Heart left ventricle (tissue), 16 donors: ENCODE measurements at regions not wholly inside any gene's neighbourhood (a gene's known extent, or its start where the extent isn't known, plus 50 kb on each side); places are given as distances from the start of the nearest gene placed in this dataset.

ENCODE experiments used
- ATAC-seq, 4 donors: fragments of 200-7000 bp; cut with Tn5 transposase; one replicate each; pipeline ENCODE4 v1.9.1; 2020 to 2022; ENCODE audit warnings: moderate library complexity in 4 of 4, mild to moderate bottlenecking in 3 of 4, moderate number of reproducible peaks in 1 of 4
- DNase-seq, 5 donors: peaks; one replicate each; pipeline ENCODE4 v3.0.0-alpha.2; 2020
- H3K27ac ChIP-seq, 12 donors: fragments of 200-600 bp; sonication (generic) in 4 of 12; one replicate each; pipeline versions ENCODE4 v1.5.0 to v1.8.0; 2016 to 2022; ENCODE audit warnings: mild to moderate bottlenecking in 2 of 12
- H3K27me3 ChIP-seq, 9 donors: fragments of 200-600 bp; sonication (generic) in 2 of 9; one replicate each; pipeline versions ENCODE4 v1.5.1 to v1.8.0; 2016 to 2022; ENCODE audit warnings: mild to moderate bottlenecking in 3 of 9
- H3K36me3 ChIP-seq, 9 donors: fragments of 200-600 bp; sonication (generic) in 2 of 9; one replicate each; pipeline versions ENCODE4 v1.5.0 to v1.8.0; 2018 to 2022; ENCODE audit warnings: mild to moderate bottlenecking in 2 of 9
- H3K4me1 ChIP-seq, 12 donors: fragments of 200-600 bp; sonication (generic) in 4 of 12; one replicate each; pipeline versions ENCODE4 v1.5.0 to v1.8.0; 2016 to 2022; ENCODE audit warnings: mild to moderate bottlenecking in 3 of 12
- H3K4me3 ChIP-seq, 12 donors: fragments of 200-600 bp; sonication (generic) in 4 of 12; one replicate each; pipeline versions ENCODE4 v1.5.0 to v1.8.0; 2017 to 2022; ENCODE audit warnings: mild to moderate bottlenecking in 9 of 12, moderate library complexity in 4 of 12
- H3K9me3 ChIP-seq, 12 donors: fragments of 200-600 bp; sonication (generic) in 4 of 12; one replicate each; pipeline versions ENCODE4 v1.5.0 to v1.8.0; 2016 to 2022; ENCODE audit warnings: mild to moderate bottlenecking in 1 of 12
- CTCF ChIP-seq, 12 donors: fragments of 200-600 bp; sonication (generic) in 4 of 12; IDR thresholded peaks; one replicate each; pipeline versions ENCODE4 v1.5.0 to v1.8.0; 2018 to 2022; ENCODE audit warnings: antibody characterized with exemption in 12 of 12, mild to moderate bottlenecking in 5 of 12
- POLR2A ChIP-seq, 2 donors: fragments of 450-650 bp; IDR thresholded peaks; one replicate each; pipeline ENCODE4 v1.6.1; 2017; ENCODE audit warnings: antibody characterized with exemption in 2 of 2, mild to moderate bottlenecking in 2 of 2, moderate library complexity in 2 of 2
- WGBS, 4 donors: extraction: QIAGEN DNeasy Blood & Tissue Kit in 2 of 4; methylation state at CpG; one replicate each; pipeline versions ENCODE4 v1.1.5 to v1.1.7; 2013 to 2018; 5-methylcytosine and 5-hydroxymethylcytosine counted together
- intact Hi-C, 10 donors: fragments of 100-400 bp; cut with DNase I; formaldehyde crosslinking; loops; one replicate each; pipeline versions ENCODE4 v1.11.1 to v1.14.2; 2022
- donor health status: ischemic (EF 13 %, LVEDD 7.1; RV severe dilation, severe dysfunction).
- donor health status: healthy with polysubstance abuse.
- donor health status: DM: no; HTN: yes; CAD: no.
- donor health status: DM: no; HTN: no; CAD: no.
- donor health status: ischemic (EF 25% LVEDD 6.9; RV normal size, moderate dysfunction).
- donor health status: ischemic (EF 25% LVEDD 5.7; RV mildly dilated, moderate dysfunction).
- donor health status: healthy.
- donor health status: DM: yes; HTN: yes; CAD: no.
- donor health status: ischemic (EF 35%, LVEDD 5.7; RV mildly dilated, moderate dysfunction).
- donor health status: nonischemic (EF 11% LVEDD 7.7; RV severe dilation, severe dysfunction).
- donor health status: DM: yes; HTN: yes; CAD: no.
- donor health status: PGD.
- donor health status: ischemic (EF 29% LVEDD 5.4; RV normal size, mild dysfunction).
- donor health status: nonischemic (EF 23%, LVEDD 6.1; RV moderate dilation, normal function).

DNA sequence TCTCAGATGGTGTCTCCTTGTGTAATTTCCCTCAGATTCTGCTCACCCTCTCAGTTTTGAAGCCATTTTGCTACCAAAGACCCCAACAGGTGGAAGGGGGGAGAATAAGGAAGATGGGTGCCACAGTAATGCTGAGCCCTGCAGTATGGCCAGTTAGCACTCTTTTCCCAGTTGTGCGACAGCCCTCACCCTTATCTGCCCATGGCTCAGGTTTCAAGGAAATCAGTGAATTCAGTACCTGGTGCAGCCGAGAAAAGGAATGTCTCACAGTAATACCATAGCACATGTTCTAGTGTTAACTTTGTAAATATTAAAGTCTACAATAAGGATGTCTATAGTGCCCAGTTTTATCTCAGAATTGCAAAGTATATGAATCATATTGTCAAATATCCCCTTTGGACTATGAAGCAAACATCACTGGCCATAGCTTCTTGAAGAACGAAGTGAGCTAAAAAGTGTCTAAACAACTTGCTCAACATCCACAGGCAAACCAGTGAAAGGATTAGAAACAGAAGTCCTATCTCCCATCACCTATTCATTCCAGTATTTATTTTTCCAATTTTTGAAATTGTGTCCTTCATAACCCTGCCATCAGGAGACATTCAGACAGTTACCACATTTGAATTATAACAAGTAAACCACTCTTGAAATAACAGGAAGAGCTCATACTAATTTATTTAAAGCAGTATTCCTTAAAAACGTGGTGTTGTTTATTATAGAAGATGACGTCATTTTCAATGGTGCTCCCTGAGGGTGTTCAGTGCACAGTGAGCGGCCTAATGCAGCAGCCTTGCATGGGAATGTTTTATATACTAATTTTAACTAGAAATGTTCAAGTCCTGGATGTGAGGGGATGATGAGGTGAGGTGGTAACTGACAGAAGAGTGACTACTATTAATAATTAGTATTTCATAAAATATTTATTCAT lies 366.2 kb downstream of the TFAP2A start:
- no peak overlapping the region for H3K4me3 ChIP-seq
- no peak for ATAC-seq
- intact Hi-C loops: no loop called here
- H3K27me3 ChIP-seq: peaks cover 0 to 3% (median 0%) of the 10 kb centered on the region in 9 donors
- H3K4me1 ChIP-seq: no peaks in the 10 kb centered on the region
- H3K27ac ChIP-seq: no peak overlapping the region
- H3K36me3 ChIP-seq: no peaks in the 10 kb centered on the region
- 42 to 49% (median 45%) methylated on average over 6 of the region's 6 CpGs for WGBS, 4 donors
- no peak for DNase-seq
- TF ChIP-seq CTCF (IDR thresholded peaks at IDR 0.05) (no peak), POLR2A (IDR thresholded peaks at IDR 0.05) (no peak)
- H3K9me3 ChIP-seq: peaks cover 0 to 26% (median 7%) of the 10 kb centered on the region in 12 donors

DNA sequence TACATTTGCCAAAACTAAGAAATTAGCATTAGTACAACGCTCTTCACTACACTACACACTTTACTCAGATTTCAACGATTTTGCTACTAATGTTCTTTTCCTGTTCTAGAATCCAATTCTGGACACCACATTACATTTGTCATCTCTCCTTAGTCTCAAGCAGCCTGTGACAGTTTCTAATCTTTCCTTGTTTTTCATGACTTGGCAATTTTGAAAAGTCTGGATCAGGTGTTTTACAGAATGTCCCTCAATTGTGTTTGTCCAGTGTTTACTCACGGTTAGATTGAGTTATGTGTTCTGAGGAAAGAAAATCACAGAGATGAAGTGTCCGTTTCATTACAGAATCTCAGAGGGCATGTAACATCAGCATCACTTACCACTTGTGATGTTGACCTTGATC lies 372.6 kb downstream of the TFAP2A start:
- intact Hi-C loops: no loop called here
- TF ChIP-seq CTCF (IDR thresholded peaks at IDR 0.05): no peak
- no peak for TF ChIP-seq POLR2A (IDR thresholded peaks at IDR 0.05)
- Histone ChIP-seq H3K27ac (no peak overlapping the region), H3K27me3 (peaks cover 0 to 3% (median 0%) of the 10 kb centered on the region in 9 donors), H3K4me1 (no peaks in the 10 kb centered on the region), H3K9me3 (no peaks in the 10 kb centered on the region), H3K4me3 (no peak overlapping the region), H3K36me3 (no peaks in the 10 kb centered on the region)
- DNase-seq: no peak
- no peak for ATAC-seq
- 70 to 84% (median 70%) methylated on average over 4 of the region's 4 CpGs for WGBS, 4 donors

GRCh38 chr6:10033223-10033829 lies 381.5 kb downstream of the TFAP2A start:
- Histone ChIP-seq H3K4me1 (no peaks in the 10 kb centered on the region), H3K36me3 (no peaks in the 10 kb centered on the region), H3K4me3 (no peak overlapping the region), H3K27ac (no peak overlapping the region), H3K27me3 (peaks cover 0 to 14% (median 0%) of the 10 kb centered on the region in 9 donors), H3K9me3 (no peaks in the 10 kb centered on the region)
- WGBS, 4 donors: 43 to 49% (median 48%) methylated on average over 10 of the region's 10 CpGs
- TF ChIP-seq POLR2A (IDR thresholded peaks at IDR 0.05): no peak
- DNase-seq: no peak
- intact Hi-C loops: loop anchor here in 3 of 10 donors (10.0 kb wide), 2 partner anchors 381 to 401 kb away; partner anchors contain the start of gene TFAP2A (in 1 of the 3)
- ATAC-seq: no peak

GRCh38 chr6:10031617-10032016 lies 383.3 kb downstream of the TFAP2A start:
- no peaks in the 10 kb centered on the region for H3K4me1 ChIP-seq
- peaks cover 0 to 14% (median 0%) of the 10 kb centered on the region in 9 donors for H3K27me3 ChIP-seq
- DNase-seq (no peak), ATAC-seq (no peak)
- no peaks in the 10 kb centered on the region for H3K9me3 ChIP-seq
- H3K4me3 ChIP-seq: no peak overlapping the region
- TF ChIP-seq POLR2A (IDR thresholded peaks at IDR 0.05): no peak
- TF ChIP-seq CTCF (IDR thresholded peaks at IDR 0.05): no peak
- H3K27ac ChIP-seq: no peak overlapping the region
- no peaks in the 10 kb centered on the region for H3K36me3 ChIP-seq
- 72 to 80% (median 77%) methylated on average over 2 of the region's 2 CpGs for WGBS, 4 donors
- intact Hi-C loops: loop anchor here in 3 of 10 donors (10.0 kb wide), 2 partner anchors 383 to 403 kb away; partner anchors contain the start of gene TFAP2A (in 1 of the 3)
